SK-N-SH (cell line): ENCODE measurements at regions not wholly inside any gene's neighbourhood (a gene's known extent, or its start where the extent isn't known, plus 50 kb on each side); places are given as distances from the start of the nearest gene placed in this dataset.
A peak's percentile ranks its signal among the peaks of the same experiment; 100 is the strongest.

Experiments used
- CTCF ChIA-PET: fragments of 300-600, 350-600 bp; formaldehyde crosslinking; extraction: SDS; loops from one replicate; lab custom pipeline; 2021; lab: Yijun Ruan, JAX
- POLR2A ChIA-PET: fragments of 350-600 bp; sonication (Branson Sonifier 250); formaldehyde crosslinking; extraction: SDS; loops from one replicate; lab custom pipeline; 2020; ENCODE audit warnings: antibody characterized with exemption, inconsistent platforms; lab: Yijun Ruan, JAX
- DNase-seq: peaks from one replicate; pipeline ENCODE4 v3.0.0; 2012
- H2AFZ ChIP-seq: fragments of 200-600 bp; sonication (generic); 2 replicates; pipeline ENCODE4 v1.8.1; 2016; ENCODE audit warnings: antibody characterized with exemption, mild to moderate bottlenecking, low read depth
- H3F3A ChIP-seq: fragments of 200-600 bp; sonication (generic); replicated peaks from 2 replicates; pipeline ENCODE3; 2016; ENCODE audit warnings: antibody characterized with exemption, mild to moderate bottlenecking; ENCODE audit not compliant: insufficient read depth
- H3K27ac ChIP-seq, 2 experiments: fragments of 200-500 bp in 1 of 2; fragments of 200-600 bp in 1 of 2; sonication (Bioruptor generic) in 1 of 2; sonication (generic), shearing (Covaris generic) in 1 of 2; 2 replicates each; pipeline versions ENCODE4 v1.5.1 to v1.6.1; 2014 to 2016; ENCODE audit warnings: low read depth in 2 of 2, inconsistent platforms in 1 of 2, low read length in 1 of 2, mild to moderate bottlenecking in 1 of 2, mixed read lengths in 1 of 2
- H3K27me3 ChIP-seq: fragments of 200-600 bp; sonication (generic), shearing (Covaris generic); 2 replicates; pipeline ENCODE4 v1.6.1; 2016; ENCODE audit warnings: mixed run types; ENCODE audit not compliant: insufficient read depth
- H3K36me3 ChIP-seq, 2 experiments: fragments of 200-500 bp in 1 of 2; fragments of 200-600 bp in 1 of 2; sonication (Bioruptor generic) in 1 of 2; sonication (generic) in 1 of 2; replicated peaks in 1 of 2; 2 replicates each; pipeline versions ENCODE3 to v1.5.1; 2014 to 2016; ENCODE audit warnings: low read length in 1 of 2, mild to moderate bottlenecking in 1 of 2; ENCODE audit not compliant: insufficient read depth in 2 of 2, control insufficient read depth in 1 of 2
- H3K4me1 ChIP-seq, 2 experiments: fragments of 200-500 bp in 1 of 2; fragments of 200-600 bp in 1 of 2; sonication (Bioruptor generic) in 1 of 2; sonication (generic), shearing (Covaris generic) in 1 of 2; 2 replicates each; pipeline versions ENCODE4 v1.5.1 to v1.6.1; 2014 to 2016; ENCODE audit warnings: low read depth in 1 of 2, low read length in 1 of 2, mixed run types in 1 of 2; ENCODE audit not compliant: insufficient read depth in 2 of 2, control insufficient read depth in 1 of 2
- H3K4me2 ChIP-seq: fragments of 200-600 bp; sonication (generic), shearing (Covaris generic); 2 replicates; pipeline ENCODE4 v1.6.1; 2017; ENCODE audit warnings: mixed run types
- H3K4me3 ChIP-seq, 2 experiments: fragments of 200-500 bp in 1 of 2; fragments of 200-600 bp in 1 of 2; sonication (Bioruptor generic) in 1 of 2; sonication (generic), shearing (Covaris generic) in 1 of 2; 2 replicates each; pipeline versions ENCODE4 v1.5.1 to v1.8.1; 2014 to 2016; ENCODE audit warnings: low read depth in 2 of 2, inconsistent platforms in 1 of 2, low read length in 1 of 2, mild to moderate bottlenecking in 1 of 2, mixed read lengths in 1 of 2, moderate library complexity in 1 of 2
- H3K79me2 ChIP-seq: fragments of 200-600 bp; sonication (generic); 2 replicates; pipeline ENCODE4 v1.8.1; 2017; ENCODE audit warnings: mild to moderate bottlenecking; ENCODE audit not compliant: insufficient read depth
- H3K9ac ChIP-seq: fragments of 200-600 bp; sonication (generic); 2 replicates; pipeline ENCODE4 v1.6.1; 2017; ENCODE audit warnings: mixed run types
- H3K9me2 ChIP-seq: fragments of 200-600 bp; sonication (generic); 2 replicates; pipeline ENCODE4 v1.6.1; 2017; ENCODE audit warnings: mixed run types
- H3K9me3 ChIP-seq: fragments of 200-600 bp; sonication (generic); 2 replicates; pipeline ENCODE4 v1.6.1; 2017; ENCODE audit warnings: mixed run types, mild to moderate bottlenecking, moderate library complexity
- H4K20me1 ChIP-seq: fragments of 200-600 bp; sonication (generic); 2 replicates; pipeline ENCODE4 v1.6.1; 2017; ENCODE audit warnings: mild to moderate bottlenecking, mixed run types; ENCODE audit not compliant: insufficient read depth
- EP300 ChIP-seq, 2 experiments: IDR thresholded peaks; 2 replicates each; pipeline versions ENCODE4 v1.4.0 to v1.6.1; 2012; ENCODE audit warnings: borderline replicate concordance in 1 of 2, low read depth in 1 of 2, low read length in 1 of 2
- GABPA ChIP-seq: IDR thresholded peaks from 2 replicates; pipeline ENCODE4 v1.4.0; 2012; ENCODE audit warnings: low read depth, mild to moderate bottlenecking
- JUND ChIP-seq: IDR thresholded peaks from 2 replicates; pipeline ENCODE4 v1.4.0; 2012
- MEF2A ChIP-seq: IDR thresholded peaks from 2 replicates; pipeline ENCODE4 v1.4.0; 2012; ENCODE audit warnings: low read depth, borderline replicate concordance
- NFIC ChIP-seq: IDR thresholded peaks from 2 replicates; pipeline ENCODE4 v1.4.0; 2012; ENCODE audit warnings: borderline replicate concordance
- RXRA ChIP-seq: IDR thresholded peaks from 2 replicates; pipeline ENCODE4 v1.4.0; 2012; ENCODE audit warnings: low read depth, mild to moderate bottlenecking, borderline replicate concordance
- SIN3A ChIP-seq: IDR thresholded peaks from 2 replicates; pipeline ENCODE4 v1.6.1; 2012; ENCODE audit warnings: low read depth, mild to moderate bottlenecking, low read length, moderate library complexity, borderline replicate concordance
- SMC3 ChIP-seq: IDR thresholded peaks from 2 replicates; pipeline ENCODE4 v1.6.1; 2012; ENCODE audit warnings: low read depth, low read length, improper control_type of control experiment
- TAF1 ChIP-seq: IDR thresholded peaks from 2 replicates; pipeline ENCODE4 v1.6.1; 2012; ENCODE audit warnings: low read depth, mild to moderate bottlenecking, low read length, moderate library complexity, borderline replicate concordance
- TEAD4 ChIP-seq: IDR thresholded peaks from 2 replicates; pipeline ENCODE4 v1.4.0; 2012; ENCODE audit warnings: mild to moderate bottlenecking, borderline replicate concordance; ENCODE audit not compliant: insufficient read depth
- YY1 ChIP-seq: IDR thresholded peaks from 2 replicates; pipeline ENCODE4 v1.4.0; 2012; ENCODE audit warnings: low read depth, mild to moderate bottlenecking
- WGBS: methylation state at CpG from one replicate; pipeline ENCODE4 v1.1.6; 2017; ENCODE audit warnings: low lambda C conversion rate; 5-methylcytosine and 5-hydroxymethylcytosine counted together
- TF ChIP-seq, protein P1 (sequence below): fragments of 150-350 bp; IDR thresholded peaks from 2 replicates; pipeline ENCODE4 v1.6.1; 2016; ENCODE audit warnings: mild to moderate bottlenecking, low read depth, low read length
- TF ChIP-seq, protein P2 (sequence below): IDR thresholded peaks from 2 replicates; pipeline ENCODE4 v1.4.0; 2012; ENCODE audit warnings: low read depth, borderline replicate concordance
- TF ChIP-seq, protein P3 (sequence below): fragments of 200-600 bp; sonication (generic); IDR thresholded peaks from 2 replicates; pipeline ENCODE4 v1.6.1; 2017; ENCODE audit warnings: antibody characterized with exemption, mild to moderate bottlenecking, moderate library complexity

DNA sequence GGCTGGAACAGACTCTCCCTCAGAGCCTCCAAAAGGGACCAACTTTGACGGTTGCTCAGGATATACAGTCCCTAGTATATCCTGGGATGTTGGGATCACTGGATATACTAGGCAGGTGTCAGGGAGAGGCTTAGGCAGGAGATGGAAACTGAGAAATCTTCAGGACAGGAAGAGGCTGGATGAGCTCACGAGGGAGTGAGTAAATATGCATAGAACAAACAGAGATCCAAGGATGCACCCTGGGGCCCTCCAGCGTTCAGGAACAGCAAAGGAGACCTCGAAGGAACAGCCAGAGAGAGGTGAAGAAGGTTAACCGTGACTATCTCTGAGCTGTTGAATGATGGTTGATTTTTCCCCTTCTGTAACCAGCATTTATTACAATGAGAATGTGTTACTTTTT lies 191.3 kb downstream of the BMP7 start:
- no peaks in the 10 kb centered on the region for H4K20me1 ChIP-seq
- H3K36me3 ChIP-seq: no peaks in the 10 kb centered on the region
- TF ChIP-seq TEAD4 (no peak), YY1 (no peak), SIN3A (no peak), SMC3 (no peak), NFIC (no peak), JUND (no peak), EP300 (IDR thresholded peaks at IDR 0.05; ENCODE audit: borderline replicate concordance in 1 of 2, low read depth in 1 of 2, low read length in 1 of 2) (no peak), GABPA (no peak), TAF1 (no peak), MEF2A (no peak)
- TF ChIP-seq, protein P1, sequence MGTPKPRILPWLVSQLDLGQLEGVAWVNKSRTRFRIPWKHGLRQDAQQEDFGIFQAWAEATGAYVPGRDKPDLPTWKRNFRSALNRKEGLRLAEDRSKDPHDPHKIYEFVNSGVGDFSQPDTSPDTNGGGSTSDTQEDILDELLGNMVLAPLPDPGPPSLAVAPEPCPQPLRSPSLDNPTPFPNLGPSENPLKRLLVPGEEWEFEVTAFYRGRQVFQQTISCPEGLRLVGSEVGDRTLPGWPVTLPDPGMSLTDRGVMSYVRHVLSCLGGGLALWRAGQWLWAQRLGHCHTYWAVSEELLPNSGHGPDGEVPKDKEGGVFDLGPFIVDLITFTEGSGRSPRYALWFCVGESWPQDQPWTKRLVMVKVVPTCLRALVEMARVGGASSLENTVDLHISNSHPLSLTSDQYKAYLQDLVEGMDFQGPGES: no peak
- TF ChIP-seq, protein P2, sequence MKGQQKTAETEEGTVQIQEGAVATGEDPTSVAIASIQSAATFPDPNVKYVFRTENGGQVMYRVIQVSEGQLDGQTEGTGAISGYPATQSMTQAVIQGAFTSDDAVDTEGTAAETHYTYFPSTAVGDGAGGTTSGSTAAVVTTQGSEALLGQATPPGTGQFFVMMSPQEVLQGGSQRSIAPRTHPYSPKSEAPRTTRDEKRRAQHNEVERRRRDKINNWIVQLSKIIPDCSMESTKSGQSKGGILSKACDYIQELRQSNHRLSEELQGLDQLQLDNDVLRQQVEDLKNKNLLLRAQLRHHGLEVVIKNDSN: no peak
- TF ChIP-seq, protein P3, sequence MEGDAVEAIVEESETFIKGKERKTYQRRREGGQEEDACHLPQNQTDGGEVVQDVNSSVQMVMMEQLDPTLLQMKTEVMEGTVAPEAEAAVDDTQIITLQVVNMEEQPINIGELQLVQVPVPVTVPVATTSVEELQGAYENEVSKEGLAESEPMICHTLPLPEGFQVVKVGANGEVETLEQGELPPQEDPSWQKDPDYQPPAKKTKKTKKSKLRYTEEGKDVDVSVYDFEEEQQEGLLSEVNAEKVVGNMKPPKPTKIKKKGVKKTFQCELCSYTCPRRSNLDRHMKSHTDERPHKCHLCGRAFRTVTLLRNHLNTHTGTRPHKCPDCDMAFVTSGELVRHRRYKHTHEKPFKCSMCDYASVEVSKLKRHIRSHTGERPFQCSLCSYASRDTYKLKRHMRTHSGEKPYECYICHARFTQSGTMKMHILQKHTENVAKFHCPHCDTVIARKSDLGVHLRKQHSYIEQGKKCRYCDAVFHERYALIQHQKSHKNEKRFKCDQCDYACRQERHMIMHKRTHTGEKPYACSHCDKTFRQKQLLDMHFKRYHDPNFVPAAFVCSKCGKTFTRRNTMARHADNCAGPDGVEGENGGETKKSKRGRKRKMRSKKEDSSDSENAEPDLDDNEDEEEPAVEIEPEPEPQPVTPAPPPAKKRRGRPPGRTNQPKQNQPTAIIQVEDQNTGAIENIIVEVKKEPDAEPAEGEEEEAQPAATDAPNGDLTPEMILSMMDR: no peak
- POLR2A ChIA-PET: no interaction called here
- CTCF ChIA-PET: interaction anchor here (1.7 kb wide), 1 partner anchor 15 kb away, joined by 4 read pairs; no protein-coding TSS in a partner anchor
- H3K79me2 ChIP-seq: no peaks in the 10 kb centered on the region
- H3K27ac ChIP-seq: no peak overlapping the region
- H2AFZ ChIP-seq: no peak overlapping the region
- no peak overlapping the region for H3K9ac ChIP-seq
- no peaks in the 10 kb centered on the region for H3K9me2 ChIP-seq
- no peak overlapping the region for H3K4me2 ChIP-seq
- H3F3A ChIP-seq: no peaks in the 10 kb centered on the region
- H3K27me3 ChIP-seq: peaks cover 10% of the 10 kb centered on the region
- H3K4me1 ChIP-seq: peaks cover 0 to 2% of the 10 kb centered on the region in 2 experiments; a peak in 1 of 4 replicates
- DNase-seq: no peak
- no peak overlapping the region for H3K4me3 ChIP-seq
- 13% methylated on average over 5 of the region's 5 CpGs for WGBS
- peaks cover 5% of the 10 kb centered on the region; the same call in 1 of the 2 replicates for H3K9me3 ChIP-seq

DNA sequence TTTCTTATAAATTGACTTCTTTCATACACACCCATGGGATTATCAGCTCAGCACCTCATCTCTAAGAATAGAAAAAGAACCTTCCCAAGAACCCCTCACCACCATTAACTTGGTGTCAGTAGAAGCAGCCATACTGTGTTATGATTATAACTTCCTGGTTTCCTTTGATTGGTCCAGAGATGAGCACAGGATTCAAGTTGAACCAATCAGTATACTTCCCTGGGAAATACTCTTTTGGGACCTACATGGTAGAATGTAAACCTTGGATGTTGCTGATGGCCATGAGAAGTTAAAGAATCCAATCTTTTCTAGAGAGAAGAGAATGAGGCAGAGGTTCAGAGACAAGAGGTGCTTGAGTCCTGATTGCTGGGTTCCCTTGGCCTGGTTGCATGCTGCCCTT lies 190.8 kb downstream of the BMP7 start:
- H3K27ac ChIP-seq: peak overlapping the region in 1 of 2 experiments; percentile 27; a peak in 2 of 4 replicates
- TF ChIP-seq RXRA: no peak
- CTCF ChIA-PET: interaction anchor here (1.7 kb wide), 1 partner anchor 14 kb away, joined by 4 read pairs; no protein-coding TSS in a partner anchor

More for the DNA sequence above, 190.8 kb downstream of the BMP7 start:
- POLR2A ChIA-PET: no interaction called here
- no peak overlapping the region for H2AFZ ChIP-seq
- no peaks in the 10 kb centered on the region for H3F3A ChIP-seq
- no peaks in the 10 kb centered on the region for H4K20me1 ChIP-seq
- no peak overlapping the region for H3K4me3 ChIP-seq
- no peak overlapping the region for H3K9ac ChIP-seq
- no peaks in the 10 kb centered on the region for H3K79me2 ChIP-seq
- H3K4me2 ChIP-seq: no peak overlapping the region
- H3K4me1 ChIP-seq: peaks cover 0 to 2% of the 10 kb centered on the region in 2 experiments; a peak in 1 of 4 replicates
- no peaks in the 10 kb centered on the region for H3K36me3 ChIP-seq
- DNase-seq: no peak
- peaks cover 5% of the 10 kb centered on the region for H3K27me3 ChIP-seq
- H3K9me2 ChIP-seq: no peaks in the 10 kb centered on the region
- peaks cover 5% of the 10 kb centered on the region; the same call in 1 of the 2 replicates for H3K9me3 ChIP-seq
